HG02870 (cell line): ENCODE measurements at regions not wholly inside any gene's neighbourhood (a gene's known extent, or its start where the extent isn't known, plus 50 kb on each side); places are given as distances from the start of the nearest gene placed in this dataset.

Experiments used
- ATAC-seq: cut with Tn5 transposase; IDR thresholded peaks from one replicate; pipeline ENCODE4 v1.9.1; 2021; ENCODE audit warnings: mild to moderate bottlenecking, moderate library complexity; ENCODE audit not compliant: unreplicated experiment

DNA sequence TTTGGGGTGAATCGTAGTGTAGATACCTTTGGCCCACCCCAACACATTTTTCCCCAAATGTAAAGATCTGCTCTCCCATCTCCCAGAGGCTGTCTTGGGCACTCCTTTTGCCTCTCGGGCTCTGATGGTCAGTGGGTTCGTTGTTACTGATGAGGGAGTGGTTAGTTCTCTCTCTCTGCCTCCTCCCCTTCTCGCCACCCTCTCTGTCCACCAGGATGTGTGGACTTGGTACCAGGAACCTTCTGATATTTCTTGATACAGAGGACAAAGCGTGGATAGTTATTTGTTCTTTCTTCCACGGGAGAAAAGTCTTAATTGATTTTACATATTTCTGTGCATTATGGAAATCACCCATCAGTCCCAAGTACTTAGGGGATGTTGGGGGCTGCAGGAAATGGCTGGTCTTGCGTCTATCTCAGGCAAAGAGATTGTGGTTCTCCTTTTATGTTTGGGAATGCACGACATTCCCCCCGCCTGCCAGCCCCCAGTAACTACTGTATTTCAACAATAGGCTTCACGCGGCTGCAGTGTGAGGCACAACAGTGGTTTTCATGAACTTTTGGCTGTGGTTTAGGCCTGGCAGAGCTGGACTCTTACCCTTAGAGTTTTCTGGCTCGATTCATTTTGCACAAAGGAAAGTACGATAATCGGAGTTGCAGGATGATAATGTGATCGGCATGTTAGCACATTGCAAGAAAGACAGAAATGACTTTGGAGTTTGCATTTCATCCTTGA is 79.0 kb upstream of the ZNF536 start:
- ATAC-seq, result no peak

DNA sequence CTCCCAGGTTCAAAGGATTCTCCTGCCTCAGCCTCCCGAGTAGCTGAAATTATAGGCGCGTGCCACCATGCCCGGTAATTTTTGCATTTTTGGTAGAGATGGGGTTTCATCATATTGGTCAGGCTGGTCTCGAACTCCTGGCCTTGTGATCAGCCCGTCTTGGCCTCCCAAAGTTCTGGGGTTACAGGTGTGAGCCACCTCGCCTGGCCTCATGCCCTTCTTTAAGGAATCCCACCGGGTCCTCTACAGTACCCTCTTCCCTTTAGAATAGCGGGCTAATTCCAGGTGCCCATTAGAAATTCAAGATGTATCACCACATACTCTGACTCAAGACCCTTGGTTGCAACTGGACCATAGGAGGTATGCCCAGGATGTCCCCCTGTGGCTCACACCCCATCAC is 74.2 kb upstream of the ZNF536 start:
- no peak for ATAC-seq

DNA sequence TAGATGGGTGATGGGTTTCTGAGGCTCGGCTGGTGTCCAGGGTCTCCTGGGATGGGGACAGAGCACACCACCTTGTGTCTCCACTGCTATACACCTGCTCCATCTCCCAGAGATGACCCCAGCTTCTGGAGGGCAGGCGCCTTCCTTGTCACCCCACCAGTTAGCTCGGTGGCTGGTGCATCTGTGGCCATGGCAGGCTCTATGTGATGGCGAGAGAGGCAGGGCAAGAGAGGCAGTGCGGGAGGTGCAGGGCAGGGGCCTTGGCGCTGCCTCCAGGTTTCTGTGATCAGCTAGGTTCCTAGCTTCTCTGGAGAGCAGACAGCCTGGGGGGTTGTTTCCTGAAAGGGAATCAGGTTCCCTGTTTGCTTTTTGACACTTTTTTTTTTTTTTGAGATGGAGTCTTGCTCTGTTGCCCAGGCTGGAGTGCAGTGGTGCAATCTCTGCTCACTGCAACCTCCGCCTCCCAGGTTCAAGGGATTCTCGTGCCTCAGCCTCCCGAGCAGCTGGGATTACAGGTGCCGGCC is 69.0 kb upstream of the ZNF536 start:
- ATAC-seq, result no peak

DNA sequence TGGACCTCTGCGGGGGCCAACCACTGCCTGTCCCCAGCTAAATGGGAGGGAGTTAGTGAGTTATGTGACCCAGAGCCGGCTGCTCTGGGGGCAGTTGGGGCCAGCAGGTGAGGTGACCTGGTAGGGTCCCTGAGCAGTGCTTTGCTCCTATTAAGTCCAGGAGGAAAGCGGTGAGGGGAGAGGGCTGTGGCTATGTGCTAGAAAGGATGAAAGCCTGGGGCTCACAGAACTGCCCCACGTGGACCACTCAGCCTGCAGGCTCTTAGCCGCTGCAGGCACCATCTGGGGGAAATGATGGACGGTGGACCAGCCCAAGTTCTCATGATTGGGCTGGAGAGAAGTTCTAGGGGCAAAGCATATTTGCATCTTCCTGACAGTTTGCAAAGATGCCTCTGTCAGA is 67.6 kb upstream of the ZNF536 start:
- no peak for ATAC-seq

DNA sequence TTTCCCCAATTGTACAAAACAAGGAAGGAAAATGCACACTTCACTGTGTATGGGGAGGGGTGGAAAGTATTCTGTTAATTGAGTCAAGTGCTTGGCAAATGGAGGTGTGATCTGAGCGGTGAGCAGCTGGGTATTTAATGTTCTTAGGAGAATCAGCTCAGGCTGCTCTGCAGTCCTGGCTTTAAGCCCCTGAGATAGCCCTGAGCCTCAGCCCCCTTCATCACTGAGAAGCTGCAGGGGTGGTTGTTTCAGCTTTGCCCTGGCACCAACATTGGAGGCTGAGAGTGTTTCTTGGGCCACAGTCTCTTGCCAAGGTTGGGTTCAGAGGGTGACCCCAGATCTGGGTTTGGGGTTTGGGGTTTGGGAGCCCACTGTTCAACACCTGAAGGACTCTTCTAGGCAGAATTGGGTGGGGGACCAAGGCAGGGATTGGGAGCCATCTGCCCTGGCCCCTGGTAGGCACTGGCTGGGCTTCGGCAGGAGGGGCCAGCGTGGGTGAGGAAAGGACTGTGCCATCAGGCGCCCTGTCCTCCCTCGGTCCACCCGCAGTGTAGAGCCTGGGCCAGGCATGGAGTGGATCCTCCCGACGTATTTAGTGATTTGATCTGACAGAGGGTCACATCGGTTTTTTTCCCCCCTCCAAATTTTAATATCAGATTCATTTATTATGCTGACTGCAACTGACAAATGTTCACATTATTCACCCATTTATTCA is 66.7 kb upstream of the ZNF536 start:
- no peak for ATAC-seq

DNA sequence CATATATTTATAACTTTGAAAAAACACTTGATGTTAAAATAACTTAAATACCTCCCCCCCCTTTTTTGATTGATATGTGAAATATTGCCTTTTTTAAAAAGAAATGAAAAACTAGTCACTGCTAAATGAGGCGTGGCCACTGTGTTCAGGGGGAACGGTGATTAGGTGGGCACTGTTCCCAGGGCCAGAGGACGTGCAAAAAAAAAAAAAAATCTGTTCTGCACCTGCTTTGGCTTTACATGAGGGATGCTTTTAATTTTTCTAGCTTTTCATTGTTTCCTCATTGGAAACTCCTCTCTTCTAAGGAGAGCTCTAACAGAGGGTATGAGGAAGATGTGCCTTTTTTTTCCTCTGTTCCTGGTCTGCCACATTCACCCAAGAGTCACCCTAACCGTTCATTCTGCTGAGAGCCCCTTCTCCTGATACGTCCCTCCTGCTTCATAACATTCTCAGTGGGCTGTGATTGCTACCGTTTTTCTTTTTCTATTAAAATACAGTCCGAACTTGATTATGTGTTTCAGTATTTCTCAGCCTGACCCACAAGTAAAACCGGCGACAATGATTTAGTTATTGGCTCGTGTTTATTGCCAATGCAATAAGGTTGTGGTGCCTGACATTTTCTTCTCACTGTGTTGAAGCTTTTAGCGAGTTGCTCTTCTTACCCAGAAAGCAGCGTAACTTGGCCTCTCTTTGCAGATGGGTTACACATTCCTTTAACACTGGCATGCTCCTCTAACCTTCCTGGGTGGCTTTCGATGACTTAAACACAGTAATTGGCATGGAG is 64.8 kb upstream of the ZNF536 start:
- ATAC-seq, result no peak

DNA sequence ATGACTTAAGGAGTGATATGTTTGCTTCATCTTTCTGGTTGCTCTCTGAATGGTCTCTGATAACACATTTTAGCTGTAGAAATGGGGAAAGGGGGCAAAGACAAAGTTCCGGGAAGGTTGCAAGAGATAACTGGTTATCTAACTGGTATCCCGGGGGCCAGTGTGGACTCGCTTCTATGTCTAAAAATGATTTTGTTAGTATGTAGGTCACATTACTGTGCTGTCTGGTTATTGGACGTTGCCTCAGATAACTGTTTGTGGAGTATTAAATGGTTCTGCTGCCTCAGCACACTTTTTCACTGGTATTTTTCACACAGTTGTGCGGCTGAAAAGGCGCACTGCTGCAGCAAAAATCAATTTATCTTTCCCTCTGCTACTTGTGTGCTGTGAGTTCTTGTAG is 63.0 kb upstream of the ZNF536 start:
- no peak for ATAC-seq

DNA sequence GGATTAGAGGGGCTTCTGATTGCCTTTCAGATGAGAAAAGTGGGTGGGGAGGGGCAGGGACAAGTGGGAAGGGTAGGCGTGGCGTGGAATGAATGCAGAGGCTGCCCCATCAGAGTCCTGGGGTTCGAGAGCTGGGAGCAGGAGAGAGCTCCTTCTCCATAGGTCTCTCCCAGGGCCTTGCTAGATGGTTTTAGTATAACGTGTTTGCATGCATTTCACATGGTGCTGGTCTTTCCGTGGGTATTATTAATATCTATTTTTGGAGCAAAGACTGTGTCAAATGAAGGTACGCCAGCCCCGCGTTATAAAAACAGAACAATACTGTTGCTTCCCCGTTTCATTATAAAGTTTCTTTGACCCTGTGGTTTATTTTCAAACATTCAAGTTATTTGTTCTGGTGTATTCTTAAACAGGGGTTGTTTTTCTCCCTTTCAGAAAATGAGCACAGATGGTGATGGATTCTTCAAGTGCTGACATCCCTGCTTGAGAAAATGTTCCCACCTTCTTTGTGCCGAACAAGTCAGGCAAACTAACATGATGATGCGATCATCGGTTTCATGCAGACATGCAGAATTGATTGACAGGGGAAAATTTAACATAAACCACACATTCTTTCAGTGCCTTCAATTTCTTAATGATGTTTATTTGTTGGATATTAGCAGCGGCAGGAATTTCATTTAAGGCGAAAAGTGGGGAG is 62.1 kb upstream of the ZNF536 start:
- no peak for ATAC-seq

DNA sequence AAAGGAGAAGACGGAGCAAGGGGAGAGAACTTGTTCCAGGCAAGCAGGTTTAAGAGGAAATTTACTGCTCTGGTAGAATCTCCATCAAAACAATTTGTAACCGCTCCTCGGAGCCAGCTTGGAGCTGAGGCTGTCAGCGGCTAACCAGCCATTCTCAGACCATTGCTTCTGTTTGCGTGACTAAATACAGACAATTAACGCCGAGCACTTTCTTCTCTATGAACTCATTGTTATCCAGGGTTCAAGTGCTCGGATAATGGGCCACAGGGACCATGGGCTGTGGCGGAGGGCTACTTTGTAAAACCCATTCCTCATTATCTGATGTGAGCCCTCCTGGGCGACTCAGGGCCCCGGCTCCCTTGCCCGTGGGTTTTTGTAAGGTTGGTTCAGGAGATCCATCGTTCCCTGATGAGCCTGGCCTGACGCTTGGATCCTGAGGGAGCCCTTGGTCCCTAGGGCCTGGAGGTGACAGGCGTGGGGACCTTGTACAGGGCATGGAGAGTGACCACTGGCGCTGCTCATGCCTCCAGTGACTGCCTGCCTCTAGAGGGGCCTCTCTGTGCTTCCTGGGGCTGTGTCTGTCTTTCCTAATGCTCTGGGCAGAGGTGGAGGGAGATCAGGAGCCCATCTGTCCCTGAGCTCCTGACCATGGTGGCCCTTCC is 61.5 kb upstream of the ZNF536 start:
- no peak for ATAC-seq

DNA sequence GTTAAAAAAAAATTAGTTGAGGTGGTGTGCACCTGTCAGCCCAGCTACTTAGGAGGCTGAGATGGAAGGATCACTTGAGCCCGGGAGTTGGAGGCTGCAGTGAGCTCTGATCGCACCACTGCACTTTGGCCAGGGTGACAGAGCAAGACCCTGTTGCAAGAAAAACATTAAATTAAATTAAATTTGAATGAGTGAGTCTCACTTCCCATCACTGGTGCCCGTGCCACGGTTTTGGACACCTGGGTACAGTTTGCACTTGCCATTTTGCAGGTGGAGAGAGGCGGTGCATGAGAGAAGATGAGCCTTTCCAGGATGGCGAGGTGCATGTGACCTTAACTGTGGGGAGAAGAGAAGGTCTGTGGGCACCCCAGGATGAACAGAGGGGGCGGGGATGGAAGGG is 60.3 kb upstream of the ZNF536 start:
- no peak for ATAC-seq

DNA sequence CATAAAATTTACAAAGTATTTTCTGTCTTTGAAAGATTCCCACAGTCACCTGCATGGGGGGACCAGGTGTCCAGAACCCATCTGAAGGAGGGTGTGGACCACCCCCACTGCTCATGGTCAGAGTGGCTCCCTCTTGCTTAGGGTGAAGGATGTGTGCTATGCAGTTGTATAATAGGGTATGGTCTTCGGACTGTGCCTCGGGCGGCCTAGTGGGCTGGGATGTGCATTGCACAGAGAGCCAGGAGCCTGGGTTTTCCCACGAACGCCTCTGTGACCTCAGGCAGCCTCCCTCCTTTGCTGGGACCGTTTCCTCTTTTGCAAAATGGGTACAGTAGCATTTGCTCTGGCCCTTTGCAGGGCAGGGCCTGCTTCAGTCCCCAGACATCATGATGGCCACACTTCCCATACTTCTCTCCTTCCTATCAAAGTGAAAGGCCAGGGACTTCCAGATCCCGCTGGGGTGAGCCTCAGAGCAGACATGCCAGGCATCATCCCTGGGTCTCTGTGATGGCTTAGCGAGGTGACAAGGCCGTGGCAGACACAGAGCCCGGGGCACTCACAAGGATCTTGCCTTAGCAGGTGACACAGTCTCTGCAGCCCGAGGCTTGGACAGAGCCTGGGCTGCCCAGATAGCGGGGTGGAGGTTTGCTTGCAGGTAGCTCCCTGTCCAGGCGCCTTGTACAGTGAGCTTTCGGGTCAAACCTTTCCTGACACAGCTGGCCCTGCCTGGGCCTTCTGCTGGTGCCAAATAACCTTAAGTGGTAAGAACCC is 59.4 kb upstream of the ZNF536 start:
- ATAC-seq, result no peak

DNA sequence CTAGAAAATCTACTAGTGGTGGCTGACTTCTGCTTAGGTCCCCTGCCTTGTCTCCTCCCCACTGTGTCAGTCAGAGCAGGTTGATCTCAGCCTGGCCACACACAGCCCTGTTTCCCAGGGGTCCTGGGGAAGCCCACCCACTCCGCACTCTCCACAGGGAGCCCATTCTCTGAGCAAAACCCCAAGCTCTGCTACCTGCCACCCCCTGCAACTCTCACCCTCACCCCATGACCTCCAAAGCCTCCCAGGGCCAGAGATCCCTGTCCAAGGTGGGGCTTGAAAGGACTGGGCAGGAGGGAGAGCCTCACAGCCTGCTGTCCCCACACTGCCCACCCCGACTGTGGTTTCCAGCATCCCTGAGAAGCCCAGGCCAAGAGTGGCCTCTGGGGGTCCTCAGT is 58.8 kb upstream of the ZNF536 start:
- no peak for ATAC-seq

DNA sequence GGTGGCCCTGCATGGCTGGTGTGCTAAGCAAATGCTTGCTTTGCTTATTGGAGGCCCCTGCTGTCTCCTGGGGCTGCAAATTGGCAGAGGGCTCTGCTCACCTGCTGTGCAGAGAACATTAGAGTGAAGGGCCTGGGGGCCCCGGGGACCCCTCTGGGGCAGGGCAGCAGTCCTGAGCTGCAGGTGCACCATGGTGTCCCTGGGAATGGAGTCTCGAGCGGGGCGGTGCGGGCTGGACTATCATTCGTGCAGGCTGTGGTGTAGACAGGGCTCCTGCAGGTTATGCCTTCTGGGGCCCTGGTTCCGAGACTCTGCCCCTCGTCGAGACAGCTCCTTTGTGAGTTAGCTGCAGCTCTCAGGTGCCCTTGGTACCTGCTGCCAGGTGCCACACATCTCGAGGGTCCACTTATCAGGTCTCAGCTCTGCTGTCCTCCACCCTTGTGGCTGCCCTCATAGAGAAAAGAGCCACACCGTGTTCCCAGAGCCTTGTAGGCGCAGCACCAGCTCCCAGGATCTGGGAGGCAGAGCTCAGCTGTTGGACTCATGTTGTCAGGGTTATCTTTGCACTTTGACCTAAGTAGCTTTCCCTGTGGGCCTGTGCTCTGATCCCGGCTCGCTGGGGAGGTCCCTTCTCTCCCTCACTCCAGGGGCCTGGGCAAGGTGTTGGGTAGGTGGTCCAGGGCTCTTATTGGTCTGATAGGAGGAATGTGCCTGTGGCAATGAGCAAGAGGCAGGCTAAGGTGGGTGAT is 58.0 kb upstream of the ZNF536 start:
- no peak for ATAC-seq

DNA sequence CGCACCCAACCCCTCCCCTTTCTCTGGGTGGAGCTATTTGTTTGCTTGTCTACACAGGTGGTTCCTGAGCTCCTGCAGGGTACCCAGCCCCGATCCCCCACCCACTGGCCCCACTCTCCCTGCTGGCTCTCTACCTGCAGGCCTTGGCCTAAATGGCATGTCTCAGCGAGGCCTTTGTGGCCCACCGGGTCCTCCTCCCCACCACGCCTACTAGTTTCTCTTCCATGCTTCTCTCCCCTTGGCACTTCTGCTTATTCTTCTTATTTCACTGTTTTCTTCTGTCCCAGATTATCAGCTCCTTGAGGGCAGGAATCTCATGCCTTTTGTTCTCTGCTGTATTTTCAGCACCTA is 57.4 kb upstream of the ZNF536 start:
- no peak for ATAC-seq

DNA sequence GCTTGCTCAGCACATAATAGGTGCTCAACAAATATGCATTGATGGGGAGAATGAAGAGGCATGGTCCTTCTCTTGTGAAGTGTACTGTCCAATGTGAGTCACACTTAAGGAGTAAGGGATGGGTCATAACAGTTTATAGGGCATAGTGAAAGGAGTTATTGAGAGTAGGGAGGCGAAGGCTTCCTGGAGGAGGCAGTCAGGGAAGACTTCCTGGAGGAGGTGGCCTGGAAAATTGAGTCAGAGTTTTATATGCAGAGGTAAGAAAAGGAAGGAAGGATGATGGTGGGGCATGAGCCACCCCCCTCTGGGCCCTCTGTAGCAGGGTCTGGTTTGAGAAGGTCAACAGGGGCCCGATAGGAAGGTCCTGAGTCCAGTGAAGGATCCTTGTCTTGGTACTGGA is 57.0 kb upstream of the ZNF536 start:
- ATAC-seq, result no peak

DNA sequence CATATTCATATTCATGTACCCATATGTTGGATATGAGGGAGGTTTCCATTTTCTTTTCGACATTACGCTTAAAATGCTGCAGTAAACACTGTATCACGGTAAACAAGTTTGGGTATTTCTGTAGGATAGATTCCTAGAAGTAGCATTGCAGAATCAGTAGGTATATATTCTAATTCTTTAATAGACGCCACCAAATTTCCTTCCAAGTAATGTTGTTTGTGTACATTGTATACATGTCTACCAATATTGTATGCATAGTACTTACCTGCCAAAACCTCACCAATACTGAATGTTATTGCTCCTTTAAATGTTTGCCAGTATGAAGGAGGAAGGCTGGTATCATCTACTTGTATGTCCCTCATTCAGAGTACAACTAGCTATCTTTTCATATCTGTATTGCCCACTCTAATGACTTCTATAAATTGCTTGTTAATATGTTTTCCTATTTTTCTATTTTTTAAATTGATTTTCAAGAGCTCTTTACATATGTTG is 56.1 kb upstream of the ZNF536 start:
- no peak for ATAC-seq

DNA sequence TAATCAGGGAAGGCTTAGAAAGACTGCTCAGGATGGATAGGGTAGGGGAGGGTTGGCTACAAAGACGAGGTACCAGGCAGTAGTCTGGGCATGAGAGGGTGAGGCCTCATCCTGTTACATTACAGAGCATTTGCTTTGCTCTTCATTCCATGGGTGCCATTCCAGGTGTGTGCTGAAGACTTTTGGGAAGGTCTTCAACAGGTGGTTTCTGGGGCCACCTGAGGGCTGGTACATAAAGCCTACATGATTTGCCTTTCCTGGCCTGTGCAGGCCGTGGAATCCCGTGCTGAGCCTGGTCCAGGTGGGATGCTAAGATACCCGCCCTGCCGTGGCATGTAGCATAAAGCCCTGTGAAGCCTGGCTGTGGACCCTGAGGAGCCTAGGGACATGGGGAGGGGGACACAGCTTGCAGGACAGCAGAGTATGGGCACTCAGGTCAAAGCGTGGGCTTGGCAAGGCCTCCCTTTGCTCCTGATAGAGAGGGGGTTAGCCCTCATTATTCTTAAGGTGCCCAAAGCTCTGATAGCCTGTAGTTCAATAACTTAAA is 55.6 kb upstream of the ZNF536 start:
- ATAC-seq, result no peak

DNA sequence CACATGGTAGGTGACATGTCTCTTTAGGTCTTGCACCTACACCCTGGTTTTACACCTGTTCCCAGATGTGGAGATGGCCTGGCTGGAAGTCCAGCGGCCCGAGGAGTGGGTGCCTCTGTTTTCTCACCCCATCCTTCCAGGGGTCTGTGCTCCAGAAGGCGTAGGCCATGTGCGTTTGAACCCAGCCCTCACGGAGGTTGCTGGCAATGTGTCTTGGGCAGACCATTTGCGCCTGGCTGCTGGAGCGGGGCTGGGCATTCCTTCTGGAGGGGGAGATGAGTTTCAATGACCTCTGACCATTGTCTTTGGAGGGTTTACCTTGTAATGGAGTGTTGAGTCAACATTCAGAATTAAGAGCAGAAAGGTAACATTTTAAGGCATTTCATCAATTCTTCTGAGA is 54.8 kb upstream of the ZNF536 start:
- ATAC-seq, result no peak

DNA sequence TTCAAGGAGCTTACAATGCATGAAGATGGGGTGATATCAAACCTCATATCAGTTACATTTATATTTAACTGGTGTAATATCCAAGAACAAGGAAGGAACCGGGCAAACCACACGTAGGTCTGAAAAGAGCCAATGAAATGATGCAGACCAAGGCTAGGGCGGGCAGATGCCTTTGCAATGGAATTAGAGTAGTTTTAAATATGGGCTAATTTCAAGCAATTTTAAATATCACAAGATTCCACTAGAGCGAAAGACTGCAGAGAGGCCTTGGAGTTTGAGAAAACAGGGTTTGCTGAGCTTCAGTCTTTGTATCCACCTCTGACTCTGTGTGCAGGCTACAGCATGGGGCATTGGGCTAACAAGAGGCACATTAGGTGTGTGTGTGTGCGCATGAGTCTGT is 53.9 kb upstream of the ZNF536 start:
- no peak for ATAC-seq
